ENCODE measurements at regions not wholly inside any gene's neighbourhood (a gene's known extent, or its start where the extent isn't known, plus 50 kb on each side); places are given as distances from the start of the nearest gene placed in this dataset.

DNA sequence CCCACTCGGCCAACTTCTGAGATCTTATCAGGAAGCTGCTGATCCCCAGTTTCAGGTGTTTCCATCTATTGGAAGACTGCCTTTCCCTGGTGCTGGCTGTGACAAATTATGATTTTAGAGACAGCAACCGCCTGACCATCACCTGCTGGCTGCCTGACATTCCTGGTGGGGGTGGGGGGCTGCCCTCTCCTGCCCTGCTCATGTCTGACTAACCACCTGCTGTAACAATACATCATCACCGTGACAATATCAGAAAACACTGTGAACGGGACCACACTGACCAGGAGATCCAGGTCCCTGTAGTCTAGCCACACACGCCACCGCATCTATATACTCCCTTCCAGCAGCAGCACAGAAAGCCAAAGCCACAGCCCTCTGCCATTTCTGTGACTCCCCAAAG is 537.5 kb downstream of the QKI start:
- H3K79me2 ChIP-seq (ENCODE audit: low read length) = no peaks in the 10 kb centered on the region
- no peaks in the 10 kb centered on the region for H3K9me3 ChIP-seq (ENCODE audit: insufficient read depth, low read length)
- TF ChIP-seq EZH2phosphoT487 (IDR thresholded peaks at IDR 0.05; ENCODE audit: low read depth) (no peak), CTCF (IDR thresholded peaks at IDR 0.05; ENCODE audit: low read depth, low read length) (no peak)
- no peaks in the 10 kb centered on the region for H3K36me3 ChIP-seq (replicated peaks; ENCODE audit: low read depth, low read length)
- H2AFZ ChIP-seq (ENCODE audit: low read depth, low read length) = no peak overlapping the region
- no peak overlapping the region for H3K4me2 ChIP-seq (ENCODE audit: low read length)
- H4K20me1 ChIP-seq (ENCODE audit: insufficient read depth, low read length) = no peaks in the 10 kb centered on the region
- no peak overlapping the region for H3K4me3 ChIP-seq (ENCODE audit: low read length)
- H3K27me3 ChIP-seq (ENCODE audit: low read depth, low read length) = peaks cover 4% of the 10 kb centered on the region; the same call in 1 of the 2 replicates
- no peak overlapping the region for H3K9ac ChIP-seq (ENCODE audit: low read length)
- peaks cover 18% of the 10 kb centered on the region for H3K4me1 ChIP-seq (ENCODE audit: low read length)
- no peak overlapping the region for H3K27ac ChIP-seq (ENCODE audit: low read length)

DNA sequence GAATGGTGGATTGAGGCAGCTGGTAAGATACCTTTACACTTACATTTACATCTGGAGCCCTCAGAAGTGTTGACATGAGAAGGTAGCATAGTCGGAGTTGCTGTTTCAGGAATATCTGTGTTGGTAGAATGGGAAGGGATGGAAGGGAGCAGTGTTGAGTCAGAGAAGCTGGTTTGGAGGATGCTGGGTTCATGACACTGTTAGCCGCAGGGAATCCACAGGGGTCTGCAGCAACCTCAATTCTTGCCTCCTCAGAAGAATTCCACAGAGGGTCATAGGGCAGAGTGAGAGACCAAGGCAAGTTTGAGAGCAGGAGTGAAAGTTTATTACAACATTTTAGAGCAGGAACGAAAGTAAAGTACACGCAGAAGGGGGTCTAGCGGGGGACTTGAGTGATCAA is 536.8 kb downstream of the QKI start:
- no peaks in the 10 kb centered on the region for H4K20me1 ChIP-seq (ENCODE audit: insufficient read depth, low read length)
- H3K9me3 ChIP-seq (ENCODE audit: insufficient read depth, low read length) = no peaks in the 10 kb centered on the region
- no peak overlapping the region for H3K4me2 ChIP-seq (ENCODE audit: low read length)
- H3K27me3 ChIP-seq (ENCODE audit: low read depth, low read length) = peaks cover 4% of the 10 kb centered on the region; the same call in 1 of the 2 replicates
- TF ChIP-seq CTCF (IDR thresholded peaks at IDR 0.05; ENCODE audit: low read depth, low read length) (no peak), EZH2phosphoT487 (IDR thresholded peaks at IDR 0.05; ENCODE audit: low read depth) (no peak)
- H3K36me3 ChIP-seq (replicated peaks; ENCODE audit: low read depth, low read length) = no peaks in the 10 kb centered on the region
- no peak overlapping the region for H3K27ac ChIP-seq (ENCODE audit: low read length)
- H2AFZ ChIP-seq (ENCODE audit: low read depth, low read length) = no peak overlapping the region
- peaks cover 19% of the 10 kb centered on the region for H3K4me1 ChIP-seq (ENCODE audit: low read length)
- no peak overlapping the region for H3K4me3 ChIP-seq (ENCODE audit: low read length)
- no peaks in the 10 kb centered on the region for H3K79me2 ChIP-seq (ENCODE audit: low read length)
- H3K9ac ChIP-seq (ENCODE audit: low read length) = no peak overlapping the region

DNA sequence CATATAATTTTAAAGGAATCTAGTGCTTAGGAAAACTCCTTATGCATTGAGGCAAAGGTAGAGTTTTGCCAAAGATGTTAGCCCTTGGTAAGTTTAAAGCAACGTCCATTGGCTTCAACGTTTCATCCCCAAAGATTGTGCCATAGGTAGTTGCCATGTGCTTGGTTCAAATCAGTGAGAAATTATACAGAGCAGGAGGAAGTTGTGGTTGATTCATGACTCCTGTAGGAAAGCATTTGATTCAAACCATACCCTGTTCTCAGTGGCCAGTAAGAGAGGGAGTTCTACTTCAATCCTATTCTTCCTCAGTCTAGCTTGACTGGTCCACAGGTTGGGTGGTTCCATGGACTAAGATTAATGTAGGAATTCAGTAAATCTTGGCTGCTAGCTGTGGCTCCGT is 535.6 kb downstream of the QKI start:
- no peak overlapping the region for H2AFZ ChIP-seq (ENCODE audit: low read depth, low read length)
- no peak overlapping the region for H3K4me3 ChIP-seq (ENCODE audit: low read length)
- H3K36me3 ChIP-seq (replicated peaks; ENCODE audit: low read depth, low read length) = no peaks in the 10 kb centered on the region
- TF ChIP-seq EZH2phosphoT487 (IDR thresholded peaks at IDR 0.05; ENCODE audit: low read depth) = no peak
- TF ChIP-seq CTCF (IDR thresholded peaks at IDR 0.05; ENCODE audit: low read depth, low read length) = no peak
- H3K4me1 ChIP-seq (ENCODE audit: low read length) = peaks cover 24% of the 10 kb centered on the region
- H3K27me3 ChIP-seq (ENCODE audit: low read depth, low read length) = no peaks in the 10 kb centered on the region
- no peak overlapping the region for H3K27ac ChIP-seq (ENCODE audit: low read length)
- H3K4me2 ChIP-seq (ENCODE audit: low read length) = no peak overlapping the region
- no peak overlapping the region for H3K9ac ChIP-seq (ENCODE audit: low read length)
- H3K79me2 ChIP-seq (ENCODE audit: low read length) = no peaks in the 10 kb centered on the region
- H4K20me1 ChIP-seq (ENCODE audit: insufficient read depth, low read length) = no peaks in the 10 kb centered on the region
- H3K9me3 ChIP-seq (ENCODE audit: insufficient read depth, low read length) = no peaks in the 10 kb centered on the region

- Histone ChIP-seq H2AFZ (ENCODE audit: low read depth, low read length) (no peak overlapping the region), H3K27ac (ENCODE audit: low read length) (no peak overlapping the region)
- no peak for TF ChIP-seq CTCF (IDR thresholded peaks at IDR 0.05; ENCODE audit: low read depth, low read length)
- TF ChIP-seq EZH2phosphoT487 (IDR thresholded peaks at IDR 0.05; ENCODE audit: low read depth) = no peak
Measured at GRCh38 chr6:163949431-163949830, 534.9 kb downstream of the QKI start.

More at GRCh38 chr6:163949431-163949830, 534.9 kb downstream of the QKI start:
- Histone ChIP-seq H3K4me3 (ENCODE audit: low read length) (no peak overlapping the region), H3K4me1 (ENCODE audit: low read length) (peaks cover 24% of the 10 kb centered on the region), H4K20me1 (ENCODE audit: insufficient read depth, low read length) (no peaks in the 10 kb centered on the region), H3K27me3 (ENCODE audit: low read depth, low read length) (no peaks in the 10 kb centered on the region), H3K9ac (ENCODE audit: low read length) (no peak overlapping the region), H3K79me2 (ENCODE audit: low read length) (no peaks in the 10 kb centered on the region), H3K36me3 (replicated peaks; ENCODE audit: low read depth, low read length) (no peaks in the 10 kb centered on the region), H3K4me2 (ENCODE audit: low read length) (no peak overlapping the region), H3K9me3 (ENCODE audit: insufficient read depth, low read length) (no peaks in the 10 kb centered on the region)
